Activated T-cell treated with anti-CD3 and anti-CD28 coated beads, Interleukin-2, amount 50 U/mL, for 72 hours (primary cell): ENCODE measurements at regions not wholly inside any gene's neighbourhood (a gene's known extent, or its start where the extent isn't known, plus 50 kb on each side); places are given as distances from the start of the nearest gene placed in this dataset.
"Not testable (repeated sequence)": the region's sequence is repeated elsewhere in the genome, so short reads cannot be mapped to it uniquely, and the experiment has no call there.

Experiments used
- ATAC-seq, 2 donors: fragments of 150-1000 bp; cut with Tn5 transposase; replicated peaks in 1 of 2; 2 replicates each; pipeline ENCODE4 v1.10.0; 2021; ENCODE audit warnings: moderate library complexity in 2 of 2, mild to moderate bottlenecking in 1 of 2
- DNase-seq, 2 donors: peaks; one replicate each; pipeline ENCODE4 v3.0.0; 2021 to 2022; ENCODE audit warnings: mixed read lengths in 1 of 2
- H3K27ac Mint-ChIP-seq: one replicate; pipeline ENCODE4 v1.8.0; 2022; ENCODE audit warnings: mild to moderate bottlenecking, moderate library complexity, mixed read lengths
- H3K27me3 Mint-ChIP-seq: one replicate; pipeline ENCODE4 v1.8.0; 2022; ENCODE audit warnings: low read depth, mixed read lengths
- H3K36me3 Mint-ChIP-seq, 2 donors: one replicate each; pipeline ENCODE4 v1.8.0; 2022; ENCODE audit warnings: mixed read lengths in 2 of 2, mild to moderate bottlenecking in 1 of 2; ENCODE audit not compliant: insufficient read depth in 2 of 2
- H3K4me1 Mint-ChIP-seq: one replicate; pipeline ENCODE4 v1.8.0; 2022; ENCODE audit warnings: low read depth, mixed read lengths
- H3K4me3 Mint-ChIP-seq, 2 donors: one replicate each; pipeline ENCODE4 v1.8.0; 2022; ENCODE audit warnings: mild to moderate bottlenecking in 2 of 2, mixed read lengths in 2 of 2, moderate library complexity in 2 of 2
- H3K9me3 Mint-ChIP-seq, 2 donors: one replicate each; pipeline ENCODE4 v1.8.0; 2022; ENCODE audit warnings: mixed read lengths in 2 of 2

GRCh38 chr16:51231702-51232101, 80.6 kb upstream of the SALL1 start:
- Mint-ChIP-seq H3K4me3 (no peak overlapping the region), H3K27ac (no peak overlapping the region), H3K27me3 (no peaks in the 10 kb centered on the region), H3K36me3 (no peaks in the 10 kb centered on the region), H3K4me1 (no peaks in the 10 kb centered on the region), H3K9me3 (peaks cover 0 to 5% of the 10 kb centered on the region in 2 donors)
- DNase-seq (no peak), ATAC-seq (no peak)

GRCh38 chr16:51230035-51230434, 79.0 kb upstream of the SALL1 start:
- ATAC-seq, H3K9me3 Mint-ChIP-seq: not testable (repeated sequence)

GRCh38 chr16:51228097-51228659, 77.1 kb upstream of the SALL1 start:
- H3K9me3 Mint-ChIP-seq, result peaks cover 3 to 7% of the 10 kb centered on the region in 2 donors
- H3K27me3 Mint-ChIP-seq, result no peaks in the 10 kb centered on the region
- H3K36me3 Mint-ChIP-seq, result no peaks in the 10 kb centered on the region
- no peak overlapping the region for H3K4me3 Mint-ChIP-seq
- DNase-seq (no peak), ATAC-seq (no peak)
- H3K27ac Mint-ChIP-seq, result no peak overlapping the region
- H3K4me1 Mint-ChIP-seq, result no peaks in the 10 kb centered on the region

More at GRCh38 chr16:51230035-51230434, 79.0 kb upstream of the SALL1 start:
- H3K4me3 Mint-ChIP-seq, DNase-seq, H3K27me3 Mint-ChIP-seq, H3K36me3 Mint-ChIP-seq, H3K27ac Mint-ChIP-seq, H3K4me1 Mint-ChIP-seq: not testable (repeated sequence)

GRCh38 chr16:51225878-51226277, 74.8 kb upstream of the SALL1 start:
- DNase-seq, result no peak
- no peak for ATAC-seq
- Mint-ChIP-seq H3K4me3 (no peak overlapping the region), H3K4me1 (no peaks in the 10 kb centered on the region), H3K36me3 (no peaks in the 10 kb centered on the region), H3K27ac (no peak overlapping the region), H3K27me3 (no peaks in the 10 kb centered on the region), H3K9me3 (peaks cover 3 to 5% of the 10 kb centered on the region in 2 donors)

- Mint-ChIP-seq H3K27me3 (no peaks in the 10 kb centered on the region), H3K4me3 (no peak overlapping the region), H3K36me3 (no peaks in the 10 kb centered on the region), H3K4me1 (no peaks in the 10 kb centered on the region), H3K9me3 (peaks cover 3 to 5% of the 10 kb centered on the region in 2 donors), H3K27ac (no peak overlapping the region)
- ATAC-seq (no peak), DNase-seq (no peak)
These were observed 73.2 kb upstream of the SALL1 start for GRCh38 chr16:51224317-51224716.

- Mint-ChIP-seq H3K9me3 (peaks cover 3 to 10% of the 10 kb centered on the region in 2 donors), H3K27me3 (no peaks in the 10 kb centered on the region), H3K36me3 (peaks cover 0 to 2% of the 10 kb centered on the region in 2 donors), H3K27ac (no peak overlapping the region), H3K4me1 (no peaks in the 10 kb centered on the region), H3K4me3 (no peak overlapping the region)
- ATAC-seq (no peak), DNase-seq (no peak)
These were observed 70.9 kb upstream of the SALL1 start for GRCh38 chr16:51222016-51222415.

- Mint-ChIP-seq H3K4me1 (no peaks in the 10 kb centered on the region), H3K9me3 (peaks cover 3 to 4% of the 10 kb centered on the region in 2 donors), H3K4me3 (no peak overlapping the region), H3K27me3 (no peaks in the 10 kb centered on the region), H3K36me3 (no peaks in the 10 kb centered on the region), H3K27ac (no peak overlapping the region)
- DNase-seq (no peak), ATAC-seq (no peak)
These were observed 60.1 kb upstream of the SALL1 start for GRCh38 chr16:51211148-51211547.

GRCh38 chr16:51210087-51210486, 59.0 kb upstream of the SALL1 start:
- Mint-ChIP-seq H3K4me1 (no peaks in the 10 kb centered on the region), H3K4me3 (no peak overlapping the region), H3K27me3 (no peaks in the 10 kb centered on the region), H3K9me3 (peaks cover 3% of the 10 kb centered on the region in 2 donors), H3K27ac (no peak overlapping the region), H3K36me3 (no peaks in the 10 kb centered on the region)
- ATAC-seq (no peak), DNase-seq (no peak)

GRCh38 chr16:51201604-51202003, 50.5 kb upstream of the SALL1 start:
- no peak for DNase-seq
- Mint-ChIP-seq H3K4me1 (no peaks in the 10 kb centered on the region), H3K36me3 (no peaks in the 10 kb centered on the region), H3K27ac (no peak overlapping the region), H3K27me3 (no peaks in the 10 kb centered on the region), H3K4me3 (no peak overlapping the region), H3K9me3 (peaks cover 3 to 6% of the 10 kb centered on the region in 2 donors)
- ATAC-seq, result no peak
